GM12872 (cell line): ENCODE measurements at regions not wholly inside any gene's neighbourhood (a gene's known extent, or its start where the extent isn't known, plus 50 kb on each side); places are given as distances from the start of the nearest gene placed in this dataset.

ENCODE experiments used
- CTCF ChIP-seq: IDR thresholded peaks from 3 replicates; pipeline ENCODE4 v1.5.1; 2011; ENCODE audit warnings: low read depth, mild to moderate bottlenecking, low read length, moderate library complexity; ENCODE audit not compliant: insufficient read depth

- no peak for TF ChIP-seq CTCF
Observed at GRCh38 chr16:80040814-80041213, 440.3 kb upstream of the MAF start.

GRCh38 chr16:80040413-80040812 lies 439.9 kb upstream of the MAF start:
- TF ChIP-seq CTCF: no peak

GRCh38 chr16:80039777-80040176 lies 439.2 kb upstream of the MAF start:
- TF ChIP-seq CTCF: no peak

- no peak for TF ChIP-seq CTCF
Observed at GRCh38 chr16:80038566-80038965, 438.0 kb upstream of the MAF start.

GRCh38 chr16:80034948-80035663 lies 434.6 kb upstream of the MAF start:
- TF ChIP-seq CTCF: no peak

GRCh38 chr16:80034469-80034826 lies 433.9 kb upstream of the MAF start:
- no peak for TF ChIP-seq CTCF

- TF ChIP-seq CTCF: no peak
Observed at GRCh38 chr16:80033783-80034468, 433.4 kb upstream of the MAF start.
